ENCODE measurements at regions not wholly inside any gene's neighbourhood (a gene's known extent, or its start where the extent isn't known, plus 50 kb on each side); places are given as distances from the start of the nearest gene placed in this dataset.

GRCh38 chr6:159473475-159474263, 219.4 kb downstream of the SOD2 start:
- H3K9me3 ChIP-seq = no peaks in the 10 kb centered on the region
- no peaks in the 10 kb centered on the region for H3K27me3 ChIP-seq
- DNase-seq (no peak), ATAC-seq (ENCODE audit: low FRiP score in 2 of 2) (no peak)
- no peaks in the 10 kb centered on the region for H3K4me1 ChIP-seq
- no peak overlapping the region for H3K27ac ChIP-seq
- H3K4me3 ChIP-seq = no peak overlapping the region
- TF ChIP-seq POLR2AphosphoS5 (IDR thresholded peaks at IDR 0.05) = no peak
- no peak for TF ChIP-seq EP300 (IDR thresholded peaks at IDR 0.05)
- no peak for TF ChIP-seq POLR2A (IDR thresholded peaks at IDR 0.05)
- TF ChIP-seq CTCF (IDR thresholded peaks at IDR 0.05) = no peak
- WGBS, 2 donors = 67 to 82% methylated on average over 4 of the region's 4 CpGs
- H3K36me3 ChIP-seq = no peaks in the 10 kb centered on the region

GRCh38 chr6:159470397-159470796, 222.6 kb downstream of the SOD2 start:
- WGBS, 2 donors = 78 to 79% methylated on average over 3 of the region's 3 CpGs
- H3K4me1 ChIP-seq = no peaks in the 10 kb centered on the region
- DNase-seq (no peak), ATAC-seq (ENCODE audit: low FRiP score in 2 of 2) (no peak)
- no peaks in the 10 kb centered on the region for H3K36me3 ChIP-seq
- H3K27me3 ChIP-seq = no peaks in the 10 kb centered on the region
- no peak for TF ChIP-seq EP300 (IDR thresholded peaks at IDR 0.05)
- TF ChIP-seq POLR2AphosphoS5 (IDR thresholded peaks at IDR 0.05) = no peak
- no peak for TF ChIP-seq CTCF (IDR thresholded peaks at IDR 0.05)
- no peak for TF ChIP-seq POLR2A (IDR thresholded peaks at IDR 0.05)
- H3K4me3 ChIP-seq = no peak overlapping the region
- no peak overlapping the region for H3K27ac ChIP-seq
- no peaks in the 10 kb centered on the region for H3K9me3 ChIP-seq

GRCh38 chr6:159469443-159469842, 223.6 kb downstream of the SOD2 start:
- Histone ChIP-seq H3K27ac (no peak overlapping the region), H3K4me3 (no peak overlapping the region), H3K9me3 (no peaks in the 10 kb centered on the region), H3K4me1 (no peaks in the 10 kb centered on the region), H3K36me3 (no peaks in the 10 kb centered on the region), H3K27me3 (no peaks in the 10 kb centered on the region)
- DNase-seq (no peak), ATAC-seq (ENCODE audit: low FRiP score in 2 of 2) (no peak)
- no peak for TF ChIP-seq POLR2AphosphoS5 (IDR thresholded peaks at IDR 0.05)
- TF ChIP-seq CTCF (IDR thresholded peaks at IDR 0.05) = no peak
- no peak for TF ChIP-seq POLR2A (IDR thresholded peaks at IDR 0.05)
- no peak for TF ChIP-seq EP300 (IDR thresholded peaks at IDR 0.05)
- 89 to 90% methylated on average over 4 of the region's 4 CpGs for WGBS, 2 donors

- no peak for TF ChIP-seq POLR2A (IDR thresholded peaks at IDR 0.05)
- TF ChIP-seq EP300 (IDR thresholded peaks at IDR 0.05) = no peak
- TF ChIP-seq POLR2AphosphoS5 (IDR thresholded peaks at IDR 0.05) = no peak
- no peak for TF ChIP-seq CTCF (IDR thresholded peaks at IDR 0.05)
- H3K36me3 ChIP-seq = no peaks in the 10 kb centered on the region
- H3K27me3 ChIP-seq = no peaks in the 10 kb centered on the region
- H3K4me3 ChIP-seq = no peak overlapping the region
- ATAC-seq (ENCODE audit: low FRiP score in 2 of 2) = no peak
- no peaks in the 10 kb centered on the region for H3K4me1 ChIP-seq
- WGBS, 2 donors = 63 to 70% methylated on average over 3 of the region's 3 CpGs
- no peak for DNase-seq
- no peaks in the 10 kb centered on the region for H3K9me3 ChIP-seq
- H3K27ac ChIP-seq = no peak overlapping the region
Observed at GRCh38 chr6:159468994-159469393, 224.0 kb downstream of the SOD2 start.

Data from upper lobe of left lung (tissue), 6 donors.